ENCODE measurements at regions not wholly inside any gene's neighbourhood (a gene's known extent, or its start where the extent isn't known, plus 50 kb on each side); places are given as distances from the start of the nearest gene placed in this dataset.
"Not testable (repeated sequence)": the region's sequence is repeated elsewhere in the genome, so short reads cannot be mapped to it uniquely, and the experiment has no call there.

- Histone ChIP-seq H3K4me1 (replicated peaks) (no peaks in the 10 kb centered on the region), H3K36me3 (no peaks in the 10 kb centered on the region), H3K27me3 (replicated peaks; ENCODE audit: insufficient read depth) (no peaks in the 10 kb centered on the region), H3K9me3 (no peaks in the 10 kb centered on the region), H3K27ac (no peak overlapping the region), H3K4me3 (no peak overlapping the region)
- intact Hi-C loops (cut with DNase I) = no loop called here
- no peak for DNase-seq (ENCODE audit: low spot score)
- no peak for TF ChIP-seq POLR2A (IDR thresholded peaks at IDR 0.05)
- TF ChIP-seq CTCF (IDR thresholded peaks at IDR 0.05) = no peak
- no peak for TF ChIP-seq POLR2AphosphoS5 (IDR thresholded peaks at IDR 0.05)
- WGBS = 86% methylated on average over 5 of the region's 5 CpGs
Measured at GRCh38 chr1:245007852-245008251, 143.5 kb upstream of the HNRNPU start.

GRCh38 chr1:245003246-245003645 lies 138.9 kb upstream of the HNRNPU start:
- H3K4me3 ChIP-seq = no peak overlapping the region
- no peak for DNase-seq (ENCODE audit: low spot score)
- no peaks in the 10 kb centered on the region for H3K4me1 ChIP-seq (replicated peaks)
- no peak overlapping the region for H3K27ac ChIP-seq
- WGBS = 84% methylated on average over 2 of the region's 2 CpGs
- H3K36me3 ChIP-seq = no peaks in the 10 kb centered on the region
- H3K9me3 ChIP-seq = no peaks in the 10 kb centered on the region
- intact Hi-C loops (cut with DNase I) = no loop called here
- no peaks in the 10 kb centered on the region for H3K27me3 ChIP-seq (replicated peaks; ENCODE audit: insufficient read depth)
- TF ChIP-seq POLR2A (IDR thresholded peaks at IDR 0.05) (no peak), CTCF (IDR thresholded peaks at IDR 0.05) (no peak), POLR2AphosphoS5 (IDR thresholded peaks at IDR 0.05) (no peak)

- Histone ChIP-seq H3K4me1 (replicated peaks) (no peaks in the 10 kb centered on the region), H3K27me3 (replicated peaks; ENCODE audit: insufficient read depth) (no peaks in the 10 kb centered on the region), H3K9me3 (no peaks in the 10 kb centered on the region), H3K36me3 (no peaks in the 10 kb centered on the region), H3K27ac (no peak overlapping the region), H3K4me3 (no peak overlapping the region)
- 88% methylated on average over 1 of the region's 1 CpG for WGBS
- no peak for TF ChIP-seq CTCF (IDR thresholded peaks at IDR 0.05)
- TF ChIP-seq POLR2AphosphoS5 (IDR thresholded peaks at IDR 0.05) = no peak
- TF ChIP-seq POLR2A (IDR thresholded peaks at IDR 0.05) = no peak
- DNase-seq (ENCODE audit: low spot score) = no peak
- intact Hi-C loops (cut with DNase I) = no loop called here
Measured at GRCh38 chr1:245001252-245001651, 136.9 kb upstream of the HNRNPU start.

GRCh38 chr1:245000872-245001188 lies 136.5 kb upstream of the HNRNPU start:
- Histone ChIP-seq H3K27me3 (replicated peaks; ENCODE audit: insufficient read depth) (no peaks in the 10 kb centered on the region), H3K9me3 (no peaks in the 10 kb centered on the region), H3K27ac (no peak overlapping the region), H3K36me3 (no peaks in the 10 kb centered on the region), H3K4me3 (no peak overlapping the region), H3K4me1 (replicated peaks) (no peaks in the 10 kb centered on the region)
- no peak for DNase-seq (ENCODE audit: low spot score)
- intact Hi-C loops (cut with DNase I) = no loop called here
- no peak for TF ChIP-seq POLR2AphosphoS5 (IDR thresholded peaks at IDR 0.05)
- no peak for TF ChIP-seq POLR2A (IDR thresholded peaks at IDR 0.05)
- TF ChIP-seq CTCF (IDR thresholded peaks at IDR 0.05) = no peak

- DNase-seq (ENCODE audit: low spot score); H3K4me1 ChIP-seq (replicated peaks); H3K9me3 ChIP-seq; H3K27ac ChIP-seq; H3K36me3 ChIP-seq; intact Hi-C loops (cut with DNase I); H3K4me3 ChIP-seq; H3K27me3 ChIP-seq (replicated peaks; ENCODE audit: insufficient read depth): not testable (repeated sequence)
- WGBS = 98% methylated on average over 3 of the region's 3 CpGs
Measured at GRCh38 chr1:244999644-245000043, 135.3 kb upstream of the HNRNPU start.

All from prostate gland (tissue), 2 donors.